Fibroblast of lung (primary cell): ENCODE measurements at regions not wholly inside any gene's neighbourhood (a gene's known extent, or its start where the extent isn't known, plus 50 kb on each side); places are given as distances from the start of the nearest gene placed in this dataset.

ENCODE experiments used
- EZH2 ChIP-seq: IDR thresholded peaks from 2 replicates; pipeline ENCODE4 v1.5.1; 2012; ENCODE audit warnings: low read length, control low read depth, mild to moderate bottlenecking; ENCODE audit errors: missing control alignments
- TF ChIP-seq, protein P1 (sequence below), 2 donors: IDR thresholded peaks in 1 of 2; conservative IDR thresholded peaks in 1 of 2; 1 replicate in 1 of 2; 2 replicates in 1 of 2; pipeline ENCODE4 v1.5.1; 2011 to 2012; ENCODE audit warnings: low read length in 2 of 2, control low read depth in 1 of 2, inconsistent platforms in 1 of 2, low read depth in 1 of 2, mild to moderate bottlenecking in 1 of 2

DNA sequence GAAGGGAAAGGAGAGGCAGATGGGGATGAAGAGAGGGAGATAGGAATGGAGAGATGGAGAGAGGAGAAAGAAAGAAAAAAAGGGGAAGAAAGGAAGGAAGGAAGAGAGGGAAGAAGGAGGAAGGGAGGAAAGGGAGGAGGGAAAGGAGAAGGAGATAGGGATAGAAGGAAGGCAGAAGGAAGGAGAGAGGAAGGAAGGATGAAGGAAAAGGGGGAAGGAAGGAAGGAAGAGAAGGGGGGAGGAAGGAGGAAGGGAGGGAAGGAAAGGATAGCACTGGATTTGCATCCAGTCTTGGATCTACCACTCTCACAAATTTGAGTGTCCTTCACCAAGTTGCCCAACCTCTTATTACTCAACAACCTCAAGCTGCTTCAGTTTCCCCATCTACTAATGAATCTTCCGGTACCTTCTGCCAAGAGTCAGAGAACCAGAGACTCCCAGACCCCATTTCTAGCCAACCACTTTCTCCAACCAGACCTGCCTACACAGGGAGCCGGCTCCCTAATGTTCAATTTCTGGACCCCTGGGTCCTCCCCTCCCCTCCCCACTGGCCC lies 79.7 kb upstream of the FOXP4 start:
- TF ChIP-seq, protein P1, sequence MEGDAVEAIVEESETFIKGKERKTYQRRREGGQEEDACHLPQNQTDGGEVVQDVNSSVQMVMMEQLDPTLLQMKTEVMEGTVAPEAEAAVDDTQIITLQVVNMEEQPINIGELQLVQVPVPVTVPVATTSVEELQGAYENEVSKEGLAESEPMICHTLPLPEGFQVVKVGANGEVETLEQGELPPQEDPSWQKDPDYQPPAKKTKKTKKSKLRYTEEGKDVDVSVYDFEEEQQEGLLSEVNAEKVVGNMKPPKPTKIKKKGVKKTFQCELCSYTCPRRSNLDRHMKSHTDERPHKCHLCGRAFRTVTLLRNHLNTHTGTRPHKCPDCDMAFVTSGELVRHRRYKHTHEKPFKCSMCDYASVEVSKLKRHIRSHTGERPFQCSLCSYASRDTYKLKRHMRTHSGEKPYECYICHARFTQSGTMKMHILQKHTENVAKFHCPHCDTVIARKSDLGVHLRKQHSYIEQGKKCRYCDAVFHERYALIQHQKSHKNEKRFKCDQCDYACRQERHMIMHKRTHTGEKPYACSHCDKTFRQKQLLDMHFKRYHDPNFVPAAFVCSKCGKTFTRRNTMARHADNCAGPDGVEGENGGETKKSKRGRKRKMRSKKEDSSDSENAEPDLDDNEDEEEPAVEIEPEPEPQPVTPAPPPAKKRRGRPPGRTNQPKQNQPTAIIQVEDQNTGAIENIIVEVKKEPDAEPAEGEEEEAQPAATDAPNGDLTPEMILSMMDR (conservative IDR thresholded peaks at IDR 0.05 in 1 of 2, IDR thresholded peaks at IDR 0.05 in 1 of 2; ENCODE audit: low read depth in 1 of 2, low read length in 2 of 2): no peak
- TF ChIP-seq EZH2: no peak
